WTC11 (cell line): ENCODE measurements at regions not wholly inside any gene's neighbourhood (a gene's known extent, or its start where the extent isn't known, plus 50 kb on each side); places are given as distances from the start of the nearest gene placed in this dataset.

Experiments
- ATAC-seq: fragments of 200-7000 bp; cut with Tn5 transposase; 2 replicates; pipeline ENCODE4 v1.10.0; 2021; ENCODE audit warnings: mild to moderate bottlenecking, moderate library complexity
- CTCF ChIA-PET: fragments of 300-600 bp; sonication (Branson Sonifier 250); formaldehyde crosslinking; loops from one replicate; lab custom pipeline; 2021; ENCODE audit warnings: antibody characterized with exemption; lab: Charles Lee
- POLR2A ChIA-PET: fragments of 350-600 bp; sonication (Branson Sonifier 250); formaldehyde crosslinking; loops from one replicate; lab custom pipeline; 2021; ENCODE audit warnings: antibody characterized with exemption; lab: Charles Lee
- DNase-seq: peaks from one replicate; pipeline ENCODE4 v3.0.0; 2021; ENCODE audit warnings: low spot score
- H3K27ac Mint-ChIP-seq: 2 replicates; pipeline ENCODE4 v1.8.0; 2021; ENCODE audit warnings: mixed read lengths
- H3K27me3 Mint-ChIP-seq: 2 replicates; pipeline ENCODE4 v1.8.0; 2021; ENCODE audit warnings: low read depth, mild to moderate bottlenecking, moderate library complexity, mixed read lengths
- H3K36me3 Mint-ChIP-seq: 2 replicates; pipeline ENCODE4 v1.8.0; 2021; ENCODE audit warnings: mixed read lengths
- H3K4me1 Mint-ChIP-seq: 2 replicates; pipeline ENCODE4 v1.8.0; 2022; ENCODE audit warnings: mixed read lengths
- H3K4me3 Mint-ChIP-seq: 2 replicates; pipeline ENCODE4 v1.8.0; 2021; ENCODE audit warnings: mild to moderate bottlenecking, moderate library complexity, mixed read lengths
- H3K9me3 Mint-ChIP-seq: 2 replicates; pipeline ENCODE4 v1.8.0; 2021; ENCODE audit warnings: mixed read lengths
- AFF4 ChIP-seq: sonication (generic); formaldehyde crosslinking; IDR thresholded peaks from 2 replicates; pipeline ENCODE4 v1.8.1; 2023; ENCODE audit warnings: mild to moderate bottlenecking, missing genetic modification reagents, borderline replicate concordance
- ATF1 ChIP-seq: sonication (generic); formaldehyde crosslinking; IDR thresholded peaks from 2 replicates; pipeline ENCODE4 v1.8.1; 2023; ENCODE audit warnings: mild to moderate bottlenecking, moderate library complexity, missing genetic modification reagents
- CREM ChIP-seq: sonication (generic); formaldehyde crosslinking; IDR thresholded peaks from 2 replicates; pipeline ENCODE4 v1.8.1; 2022; ENCODE audit warnings: mild to moderate bottlenecking, missing genetic modification reagents, moderate library complexity
- E2F5 ChIP-seq: sonication (generic); formaldehyde crosslinking; IDR thresholded peaks from 2 replicates; pipeline ENCODE4 v1.8.1; 2022; ENCODE audit warnings: mild to moderate bottlenecking, moderate library complexity, missing genetic modification reagents
- EMX1 ChIP-seq: fragments of 250-450 bp; sonication (Bioruptor Pico); IDR thresholded peaks from 2 replicates; pipeline ENCODE4 v1.8.0; 2021; ENCODE audit warnings: mild to moderate bottlenecking
- ESRRA ChIP-seq: sonication (generic); formaldehyde crosslinking; IDR thresholded peaks from 2 replicates; pipeline ENCODE4 v1.8.1; 2022; ENCODE audit warnings: mild to moderate bottlenecking, missing genetic modification reagents, borderline replicate concordance
- FOXK1 ChIP-seq: sonication (generic); formaldehyde crosslinking; IDR thresholded peaks from 2 replicates; pipeline ENCODE4 v1.8.0; 2022; ENCODE audit warnings: mild to moderate bottlenecking, moderate library complexity, missing genetic modification reagents
- FOXP1 ChIP-seq: sonication (generic); formaldehyde crosslinking; IDR thresholded peaks from 2 replicates; pipeline ENCODE4 v1.8.0; 2022; ENCODE audit warnings: missing genetic modification reagents, mild to moderate bottlenecking, moderate library complexity, borderline replicate concordance
- GABPB1 ChIP-seq: sonication (generic); formaldehyde crosslinking; IDR thresholded peaks from 2 replicates; pipeline ENCODE4 v1.8.1; 2023; ENCODE audit warnings: mild to moderate bottlenecking, missing genetic modification reagents
- GRHL2 ChIP-seq: fragments of 250-450 bp; sonication (Bioruptor Pico); IDR thresholded peaks from 2 replicates; pipeline ENCODE4 v1.8.0; 2022; ENCODE audit warnings: mild to moderate bottlenecking, moderate library complexity; ENCODE audit not compliant: insufficient replicate concordance, severe bottlenecking
- JAZF1 ChIP-seq: fragments of 250-450 bp; sonication (Bioruptor Pico); IDR thresholded peaks from 2 replicates; pipeline ENCODE4 v1.9.0; 2021; ENCODE audit warnings: moderate library complexity, mild to moderate bottlenecking, inconsistent platforms
- MAX ChIP-seq: sonication (generic); formaldehyde crosslinking; IDR thresholded peaks from 2 replicates; pipeline ENCODE4 v1.8.0; 2022; ENCODE audit warnings: mild to moderate bottlenecking, missing genetic modification reagents
- MXD4 ChIP-seq: fragments of 250-450 bp; sonication (Bioruptor Pico); IDR thresholded peaks from 2 replicates; pipeline ENCODE4 v1.8.0; 2021; ENCODE audit warnings: mild to moderate bottlenecking, moderate library complexity, borderline replicate concordance
- NFATC4 ChIP-seq: fragments of 250-450 bp; sonication (Bioruptor Pico); IDR thresholded peaks from 2 replicates; pipeline ENCODE4 v1.9.0; 2021; ENCODE audit warnings: mild to moderate bottlenecking
- NFYB ChIP-seq: sonication (generic); formaldehyde crosslinking; conservative IDR thresholded peaks from 2 replicates; pipeline ENCODE4 v1.8.0; 2022; ENCODE audit warnings: low read depth, missing genetic modification reagents
- NR1H2 ChIP-seq: sonication (generic); formaldehyde crosslinking; IDR thresholded peaks from 2 replicates; pipeline ENCODE4 v1.9.0; 2021; ENCODE audit warnings: mild to moderate bottlenecking, moderate library complexity, missing genetic modification reagents
- OVOL2 ChIP-seq: fragments of 250-450 bp; sonication (Bioruptor Pico); IDR thresholded peaks from 2 replicates; pipeline ENCODE4 v1.9.0; 2021; ENCODE audit warnings: mild to moderate bottlenecking, borderline replicate concordance
- SMAD3 ChIP-seq: sonication (generic); formaldehyde crosslinking; IDR thresholded peaks from 2 replicates; pipeline ENCODE4 v1.8.0; 2022; ENCODE audit warnings: missing genetic modification reagents, mild to moderate bottlenecking, borderline replicate concordance
- ZBTB21 ChIP-seq: sonication (generic); formaldehyde crosslinking; IDR thresholded peaks from 2 replicates; pipeline ENCODE4 v1.8.1; 2023; ENCODE audit warnings: mild to moderate bottlenecking, missing genetic modification reagents, borderline replicate concordance
- ZNF138 ChIP-seq: sonication (generic); formaldehyde crosslinking; conservative IDR thresholded peaks from 2 replicates; pipeline ENCODE4 v1.8.1; 2022; ENCODE audit warnings: mild to moderate bottlenecking, moderate library complexity, missing genetic modification reagents
- ZNF263 ChIP-seq: sonication (generic); formaldehyde crosslinking; IDR thresholded peaks from 2 replicates; pipeline ENCODE4 v1.8.1; 2022; ENCODE audit warnings: low read depth, mild to moderate bottlenecking, moderate library complexity, missing genetic modification reagents
- ZNF425 ChIP-seq: fragments of 250-450 bp; sonication (Bioruptor Pico); conservative IDR thresholded peaks from 2 replicates; pipeline ENCODE4 v1.9.0; 2021; ENCODE audit warnings: mild to moderate bottlenecking
- TF ChIP-seq, protein P1 (sequence below): sonication (generic); formaldehyde crosslinking; IDR thresholded peaks from 2 replicates; pipeline ENCODE4 v1.8.1; 2022; ENCODE audit warnings: missing genetic modification reagents, borderline replicate concordance

- TF ChIP-seq AFF4 (CRISPR knock-in tag) (no peak), ZNF263 (CRISPR knock-in tag) (no peak), EMX1 (CRISPR knock-in tag) (no peak), NR1H2 (CRISPR knock-in tag) (no peak), CREM (no peak), ESRRA (CRISPR knock-in tag) (no peak), NFYB (CRISPR knock-in tag) (no peak), MXD4 (CRISPR knock-in tag) (no peak), ZNF138 (no peak)
Measured at GRCh38 chr3:43177085-43177484, 71.2 kb upstream of the POMGNT2 start (continued).

GRCh38 chr3:43176666-43177065 is 70.8 kb upstream of the POMGNT2 start:
- no peaks in the 10 kb centered on the region; the same call in none of the 2 replicates for H3K27me3 Mint-ChIP-seq
- ChIA-PET CTCF (interaction anchor here (1.0 to 1.3 kb wide), 3 partner anchors 47 to 215 kb away, joined by 3 to 4 read pairs (median 3); no protein-coding TSS in a partner anchor), POLR2A (no interaction called here)
- ATAC-seq (no peak), DNase-seq (no peak)
- H3K27ac Mint-ChIP-seq: no peak overlapping the region
- H3K4me1 Mint-ChIP-seq: peaks cover 21% of the 10 kb centered on the region
- peaks cover 17% of the 10 kb centered on the region for H3K9me3 Mint-ChIP-seq
- H3K4me3 Mint-ChIP-seq: no peak overlapping the region
- H3K36me3 Mint-ChIP-seq: peaks cover 13% of the 10 kb centered on the region
- no peak for TF ChIP-seq ZBTB21 (CRISPR knock-in tag)
- TF ChIP-seq FOXP1 (CRISPR knock-in tag): no peak
- no peak for TF ChIP-seq GRHL2 (CRISPR knock-in tag)
- no peak for TF ChIP-seq FOXK1
- TF ChIP-seq JAZF1: no peak
- TF ChIP-seq ESRRA (CRISPR knock-in tag): no peak
- TF ChIP-seq ZNF425 (CRISPR knock-in tag): no peak
- no peak for TF ChIP-seq NFATC4 (CRISPR knock-in tag)
- no peak for TF ChIP-seq GABPB1 (CRISPR knock-in tag)
- TF ChIP-seq, protein P1, sequence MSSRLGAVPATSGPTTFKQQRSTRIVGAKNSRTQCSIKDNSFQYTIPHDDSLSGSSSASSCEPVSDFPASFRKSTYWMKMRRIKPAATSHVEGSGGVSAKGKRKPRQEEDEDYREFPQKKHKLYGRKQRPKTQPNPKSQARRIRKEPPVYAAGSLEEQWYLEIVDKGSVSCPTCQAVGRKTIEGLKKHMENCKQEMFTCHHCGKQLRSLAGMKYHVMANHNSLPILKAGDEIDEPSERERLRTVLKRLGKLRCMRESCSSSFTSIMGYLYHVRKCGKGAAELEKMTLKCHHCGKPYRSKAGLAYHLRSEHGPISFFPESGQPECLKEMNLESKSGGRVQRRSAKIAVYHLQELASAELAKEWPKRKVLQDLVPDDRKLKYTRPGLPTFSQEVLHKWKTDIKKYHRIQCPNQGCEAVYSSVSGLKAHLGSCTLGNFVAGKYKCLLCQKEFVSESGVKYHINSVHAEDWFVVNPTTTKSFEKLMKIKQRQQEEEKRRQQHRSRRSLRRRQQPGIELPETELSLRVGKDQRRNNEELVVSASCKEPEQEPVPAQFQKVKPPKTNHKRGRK (CRISPR knock-in tag): no peak
- TF ChIP-seq OVOL2: no peak
- no peak for TF ChIP-seq MAX
- no peak for TF ChIP-seq ATF1 (CRISPR knock-in tag)
- no peak for TF ChIP-seq E2F5 (CRISPR knock-in tag)
- TF ChIP-seq SMAD3: no peak
